ENCODE measurements at regions not wholly inside any gene's neighbourhood (a gene's known extent, or its start where the extent isn't known, plus 50 kb on each side); places are given as distances from the start of the nearest gene placed in this dataset.

DNA sequence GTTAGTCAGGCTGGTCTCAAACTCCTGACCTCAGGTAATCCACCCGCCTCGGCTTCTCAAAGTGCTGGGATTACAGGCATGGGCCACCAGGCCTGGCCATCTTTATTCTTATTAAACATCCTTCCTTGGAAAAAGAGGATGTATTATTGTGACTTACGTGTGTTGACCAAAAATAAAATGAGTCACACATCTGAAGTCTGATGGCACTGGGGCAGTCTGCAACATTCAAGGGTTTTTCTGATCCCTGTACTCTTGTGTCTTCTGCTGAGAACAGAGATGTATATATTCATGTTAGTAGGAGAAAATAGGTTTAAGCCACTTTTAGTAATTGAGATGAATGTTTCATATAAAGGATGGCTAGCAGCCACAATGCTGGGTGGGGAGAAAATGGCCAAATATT, 129.9 kb upstream of the RIPOR2 start:
- no peak for TF ChIP-seq GATA2 (IDR thresholded peaks at IDR 0.05; ENCODE audit: low read depth, low read length)
- TF ChIP-seq GATA3 (IDR thresholded peaks at IDR 0.05; ENCODE audit: low read depth, low read length) = no peak
